H1 (cell line): ENCODE measurements at regions not wholly inside any gene's neighbourhood (a gene's known extent, or its start where the extent isn't known, plus 50 kb on each side); places are given as distances from the start of the nearest gene placed in this dataset.

ENCODE experiments used
- CTCF ChIA-PET: fragments of 300-600 bp; sonication (Branson Sonifier 250); formaldehyde crosslinking; loops from one replicate; lab custom pipeline; 2021; ENCODE audit not compliant: partially characterized antibody; lab: Charles Lee
- POLR2A ChIA-PET: fragments of 300-600 bp; sonication (Branson Sonifier 250); formaldehyde crosslinking; loops from one replicate; lab custom pipeline; 2021; ENCODE audit warnings: inconsistent platforms; ENCODE audit not compliant: partially characterized antibody; lab: Charles Lee
- DNase-seq, 2 experiments: peaks; one replicate each; pipeline versions ENCODE4 v3.0.0 to v3.0.0-alpha.2; 2010 to 2022; ENCODE audit warnings: low spot score in 2 of 2, low read depth in 1 of 2, mixed read lengths in 1 of 2
- FAIRE-seq: peaks from 2 replicates; lab custom pipeline; 2011; peaks lifted over from hg19 to GRCh38; lab: Jason Lieb, UNC
- H2AFZ ChIP-seq: 2 replicates; pipeline ENCODE4 v1.8.1; 2012; ENCODE audit warnings: low read length, inconsistent platforms
- H2AK5ac ChIP-seq: 2 replicates; pipeline ENCODE4 v1.6.1; 2013; ENCODE audit warnings: low read depth, low read length
- H2BK120ac ChIP-seq: replicated peaks from 2 replicates; pipeline ENCODE3; 2013; ENCODE audit warnings: low read depth, low read length, inconsistent platforms
- H2BK12ac ChIP-seq: 2 replicates; pipeline ENCODE4 v1.6.1; 2013; ENCODE audit warnings: low read depth, low read length
- H2BK15ac ChIP-seq: 2 replicates; pipeline ENCODE4 v1.6.1; 2013; ENCODE audit warnings: low read length
- H2BK20ac ChIP-seq: 2 replicates; pipeline ENCODE4 v1.6.1; 2013; ENCODE audit warnings: low read length
- H2BK5ac ChIP-seq: 2 replicates; pipeline ENCODE4 v1.6.1; 2013; ENCODE audit warnings: low read depth, low read length
- H3K14ac ChIP-seq: 2 replicates; pipeline ENCODE4 v1.6.1; 2013; ENCODE audit warnings: inconsistent platforms; ENCODE audit not compliant: insufficient read length
- H3K18ac ChIP-seq: 2 replicates; pipeline ENCODE4 v1.6.1; 2013; ENCODE audit warnings: low read length; ENCODE audit errors: extremely low read depth
- H3K23ac ChIP-seq: 2 replicates; pipeline ENCODE4 v1.6.1; 2013; ENCODE audit warnings: inconsistent platforms; ENCODE audit not compliant: insufficient read length
- H3K23me2 ChIP-seq: 2 replicates; pipeline ENCODE4 v1.6.1; 2013; ENCODE audit warnings: low read depth, low read length
- H3K27ac ChIP-seq: 2 replicates; pipeline ENCODE4 v1.6.1; 2011; ENCODE audit warnings: low read depth, low read length, inconsistent platforms
- H3K27me3 ChIP-seq, 4 experiments: replicated peaks in 1 of 4; 1 replicate in 1 of 4; 2 replicates in 3 of 4; pipeline versions ENCODE4 v1.6.1 to v1.8.1; 2011 to 2013; ENCODE audit warnings: low read length in 3 of 4, mild to moderate bottlenecking in 3 of 4, inconsistent platforms in 2 of 4, mixed read lengths in 2 of 4, moderate library complexity in 1 of 4; ENCODE audit not compliant: control insufficient read depth in 3 of 4, insufficient read depth in 3 of 4; ENCODE audit errors: extremely low read depth in 1 of 4
- H3K36me3 ChIP-seq, 4 experiments: 2 replicates each; pipeline versions ENCODE4 v1.6.1 to v1.8.1; 2011 to 2013; ENCODE audit warnings: mild to moderate bottlenecking in 4 of 4, low read length in 3 of 4, moderate library complexity in 2 of 4, control low read depth in 1 of 4, inconsistent platforms in 1 of 4; ENCODE audit not compliant: insufficient read depth in 4 of 4, control insufficient read depth in 2 of 4
- H3K4ac ChIP-seq: replicated peaks from 2 replicates; pipeline ENCODE3; 2013; ENCODE audit warnings: low read length, low read depth, mixed read lengths, inconsistent platforms; ENCODE audit not compliant: insufficient read length
- H3K4me1 ChIP-seq, 4 experiments: replicated peaks in 1 of 4; 1 replicate in 1 of 4; 2 replicates in 3 of 4; pipeline versions ENCODE4 v1.6.1 to v1.8.1; 2011 to 2013; ENCODE audit warnings: low read length in 3 of 4, inconsistent platforms in 2 of 4, mixed read lengths in 1 of 4; ENCODE audit not compliant: insufficient read depth in 4 of 4, control insufficient read depth in 3 of 4
- H3K4me2 ChIP-seq, 2 experiments: 2 replicates each; pipeline versions ENCODE4 v1.6.1 to v1.8.1; 2011 to 2013; ENCODE audit warnings: low read depth in 2 of 2, low read length in 2 of 2, control low read depth in 1 of 2, inconsistent platforms in 1 of 2, mild to moderate bottlenecking in 1 of 2; ENCODE audit not compliant: insufficient read depth in 1 of 2
- H3K4me3 ChIP-seq, 4 experiments: fragments of 200-600, 300-600 bp in 1 of 4; sonication (generic), shearing (Covaris generic), sonication (Bioruptor Twin) in 1 of 4; 2 replicates each; pipeline versions ENCODE4 v1.5.1 to v1.8.1; 2011 to 2016; ENCODE audit warnings: low read length in 4 of 4, low read depth in 3 of 4, control low read depth in 2 of 4, inconsistent platforms in 2 of 4, mild to moderate bottlenecking in 2 of 4, mixed read lengths in 1 of 4, moderate library complexity in 1 of 4; ENCODE audit not compliant: insufficient read depth in 2 of 4; ENCODE audit errors: extremely low read depth in 1 of 4
- H3K56ac ChIP-seq: replicated peaks from 2 replicates; pipeline ENCODE3; 2013; ENCODE audit warnings: low read depth, mild to moderate bottlenecking, mixed read lengths, low read length, inconsistent platforms; ENCODE audit not compliant: insufficient read length
- H3K79me1 ChIP-seq: 2 replicates; pipeline ENCODE4 v1.6.1; 2013; ENCODE audit warnings: low read depth, low read length, control low read depth
- H3K79me2 ChIP-seq, 2 experiments: 2 replicates each; pipeline versions ENCODE4 v1.6.1 to v1.8.1; 2012 to 2013; ENCODE audit warnings: low read length in 2 of 2, mild to moderate bottlenecking in 2 of 2, inconsistent platforms in 1 of 2; ENCODE audit not compliant: insufficient read depth in 2 of 2, control insufficient read depth in 1 of 2
- H3K9ac ChIP-seq, 4 experiments: replicated peaks in 1 of 4; 1 replicate in 1 of 4; 2 replicates in 3 of 4; pipeline versions ENCODE4 v1.6.1 to v1.8.1; 2011 to 2013; ENCODE audit warnings: low read depth in 3 of 4, low read length in 3 of 4, control low read depth in 2 of 4, mild to moderate bottlenecking in 2 of 4, moderate library complexity in 2 of 4, inconsistent platforms in 1 of 4; ENCODE audit errors: extremely low read depth in 1 of 4
- H3K9me3 ChIP-seq, 2 experiments: 2 replicates each; pipeline versions ENCODE4 v1.6.1 to v1.8.1; 2012 to 2013; ENCODE audit warnings: mild to moderate bottlenecking in 2 of 2, moderate library complexity in 2 of 2, control low read depth in 1 of 2, inconsistent platforms in 1 of 2, low read depth in 1 of 2, low read length in 1 of 2, mixed read lengths in 1 of 2; ENCODE audit not compliant: insufficient read depth in 2 of 2
- H4K20me1 ChIP-seq, 2 experiments: replicated peaks in 1 of 2; 2 replicates each; pipeline versions ENCODE3 to v1.8.1; 2011 to 2013; ENCODE audit warnings: inconsistent platforms in 2 of 2, low read length in 2 of 2, mild to moderate bottlenecking in 1 of 2; ENCODE audit not compliant: insufficient read depth in 2 of 2, control insufficient read depth in 1 of 2
- H4K5ac ChIP-seq: 2 replicates; pipeline ENCODE4 v1.6.1; 2013; ENCODE audit warnings: low read length, low read depth, mixed read lengths, inconsistent platforms; ENCODE audit not compliant: insufficient read length
- H4K8ac ChIP-seq: 2 replicates; pipeline ENCODE4 v1.8.0; 2013; ENCODE audit warnings: mild to moderate bottlenecking, moderate library complexity, low read length, inconsistent platforms; ENCODE audit not compliant: insufficient read depth; ENCODE audit errors: extremely low read depth
- H4K91ac ChIP-seq: replicated peaks from 2 replicates; pipeline ENCODE3; 2013; ENCODE audit warnings: low read length, mixed read lengths, inconsistent platforms; ENCODE audit not compliant: insufficient read length
- ASH2L ChIP-seq: fragments of 200-600, 300-600 bp; sonication (generic); IDR thresholded peaks from one replicate; pipeline ENCODE4 v1.7.1; 2017; ENCODE audit warnings: low read length
- ATF3 ChIP-seq: IDR thresholded peaks from 2 replicates; pipeline ENCODE4 v1.6.1; 2011; ENCODE audit warnings: low read depth, mild to moderate bottlenecking, low read length; ENCODE audit not compliant: insufficient read depth
- CHD2 ChIP-seq: IDR thresholded peaks from 2 replicates; pipeline ENCODE4 v1.6.1; 2012; ENCODE audit warnings: low read length, improper control_type of control experiment
- CREB1 ChIP-seq: IDR thresholded peaks from 2 replicates; pipeline ENCODE4 v1.6.1; 2012; ENCODE audit warnings: inconsistent platforms
- GTF2F1 ChIP-seq: IDR thresholded peaks from 2 replicates; pipeline ENCODE4 v1.6.1; 2012; ENCODE audit warnings: low read depth, low read length, improper control_type of control experiment, borderline replicate concordance
- POLR2AphosphoS5 ChIP-seq: IDR thresholded peaks from 2 replicates; pipeline ENCODE4 v1.6.1; 2011; ENCODE audit warnings: low read depth, low read length
- RAD21 ChIP-seq, 2 experiments: IDR thresholded peaks in 1 of 2; conservative IDR thresholded peaks in 1 of 2; 2 replicates each; pipeline ENCODE4 v1.6.1; 2011; ENCODE audit warnings: low read depth in 2 of 2, low read length in 2 of 2, improper control_type of control experiment in 1 of 2, inconsistent platforms in 1 of 2, mild to moderate bottlenecking in 1 of 2, moderate library complexity in 1 of 2
- RBBP5 ChIP-seq: IDR thresholded peaks from 2 replicates; pipeline ENCODE4 v1.7.1; 2012; ENCODE audit warnings: low read depth, mild to moderate bottlenecking, inconsistent platforms, low read length, moderate library complexity, borderline replicate concordance
- SIN3A ChIP-seq, 2 experiments: IDR thresholded peaks in 1 of 2; conservative IDR thresholded peaks in 1 of 2; 2 replicates each; pipeline ENCODE4 v1.6.1; 2011 to 2012; ENCODE audit warnings: low read length in 2 of 2, improper control_type of control experiment in 1 of 2, low read depth in 1 of 2, mild to moderate bottlenecking in 1 of 2
- SP1 ChIP-seq: IDR thresholded peaks from 2 replicates; pipeline ENCODE4 v1.6.1; 2011; ENCODE audit warnings: low read depth, low read length
- TAF7 ChIP-seq: optimal IDR thresholded peaks from 2 replicates; pipeline ENCODE3; 2011; ENCODE audit warnings: low read depth, mild to moderate bottlenecking, inconsistent platforms, low read length, moderate library complexity, borderline replicate concordance
- TEAD4 ChIP-seq: IDR thresholded peaks from 2 replicates; pipeline ENCODE4 v1.6.1; 2012; ENCODE audit warnings: low read depth, low read length, inconsistent platforms, mixed read lengths
- USF2 ChIP-seq: IDR thresholded peaks from 2 replicates; pipeline ENCODE4 v1.6.1; 2011; ENCODE audit warnings: low read length, improper control_type of control experiment
- ZNF274 ChIP-seq: IDR thresholded peaks from 2 replicates; pipeline ENCODE4 v1.7.0; 2012; ENCODE audit warnings: low read length, borderline replicate concordance; ENCODE audit errors: extremely low read depth
- WGBS, 2 experiments: shearing (Covaris generic) in 1 of 2; methylation state at CpG; one replicate each; pipeline versions ENCODE4 v1.1.6 to v1.1.7; 2013 to 2015; ENCODE audit warnings: low lambda C conversion rate in 2 of 2, mixed read lengths in 2 of 2, inconsistent platforms in 1 of 2, low coverage in 1 of 2, missing lambda C conversion rate in 1 of 2; ENCODE audit not compliant: insufficient replicate concordance in 2 of 2, insufficient coverage in 1 of 2, insufficient read length in 1 of 2; ENCODE audit errors: extremely low coverage in 1 of 2, missing lambda C conversion rate in 1 of 2; 5-methylcytosine and 5-hydroxymethylcytosine counted together

- H3K27ac ChIP-seq = no peak overlapping the region
- H3K36me3 ChIP-seq = no peaks in the 10 kb centered on the region
- no peak for DNase-seq
- H3K4me3 ChIP-seq = no peak overlapping the region
- H3K23ac ChIP-seq = no peak overlapping the region
- no peak overlapping the region for H3K9ac ChIP-seq
- no peak overlapping the region for H4K8ac ChIP-seq
- no peak overlapping the region for H2AFZ ChIP-seq
- H3K9me3 ChIP-seq = no peaks in the 10 kb centered on the region
- peaks cover 0 to 3% (median 0%) of the 10 kb centered on the region in 4 experiments; a peak in 1 of 7 replicates for H3K4me1 ChIP-seq
- ChIA-PET CTCF (no interaction called here), POLR2A (no interaction called here)
- H2BK20ac ChIP-seq = no peak overlapping the region
- no peak overlapping the region for H2BK12ac ChIP-seq
- H3K18ac ChIP-seq = no peak overlapping the region
- H4K91ac ChIP-seq = no peak overlapping the region
- FAIRE-seq = no peak
- H3K23me2 ChIP-seq = no peaks in the 10 kb centered on the region
- H3K79me1 ChIP-seq = no peaks in the 10 kb centered on the region
- no peaks in the 10 kb centered on the region for H4K20me1 ChIP-seq
- WGBS, 2 experiments = 89% methylated on average over 2 of the region's 2 CpGs; no CpG with 5 or more reads in 1 of the 2 experiments
- TF ChIP-seq ZNF274 = no peak
- TF ChIP-seq TAF7 = no peak
- no peak for TF ChIP-seq ASH2L
- no peak for TF ChIP-seq SP1
- TF ChIP-seq POLR2AphosphoS5 = no peak
- no peak for TF ChIP-seq RAD21 (IDR thresholded peaks at IDR 0.05 in 1 of 2, conservative IDR thresholded peaks at IDR 0.05 in 1 of 2; ENCODE audit: low read depth in 2 of 2, low read length in 2 of 2)
- TF ChIP-seq CHD2 = no peak
- TF ChIP-seq TEAD4 = no peak
- no peak for TF ChIP-seq RBBP5
- TF ChIP-seq CREB1 = no peak
- TF ChIP-seq SIN3A (conservative IDR thresholded peaks at IDR 0.05 in 1 of 2, IDR thresholded peaks at IDR 0.05 in 1 of 2; ENCODE audit: low read depth in 1 of 2, low read length in 2 of 2) = no peak
- no peak for TF ChIP-seq GTF2F1
- TF ChIP-seq USF2 = no peak
- TF ChIP-seq ATF3 = no peak
- H3K4me2 ChIP-seq = no peak overlapping the region
- no peak overlapping the region for H2AK5ac ChIP-seq
- no peak overlapping the region for H3K4ac ChIP-seq
- no peaks in the 10 kb centered on the region for H3K27me3 ChIP-seq
- H2BK120ac ChIP-seq = no peak overlapping the region
- H3K56ac ChIP-seq = no peak overlapping the region
- no peak overlapping the region for H2BK15ac ChIP-seq
- H4K5ac ChIP-seq = no peak overlapping the region
- no peak overlapping the region for H2BK5ac ChIP-seq
- no peaks in the 10 kb centered on the region for H3K79me2 ChIP-seq
- H3K14ac ChIP-seq = no peak overlapping the region
Measured at GRCh38 chr12:24175284-24175683, 225.8 kb upstream of the SOX5 start.
